ENCODE measurements at regions not wholly inside any gene's neighbourhood (a gene's known extent, or its start where the extent isn't known, plus 50 kb on each side); places are given as distances from the start of the nearest gene placed in this dataset.

DNA sequence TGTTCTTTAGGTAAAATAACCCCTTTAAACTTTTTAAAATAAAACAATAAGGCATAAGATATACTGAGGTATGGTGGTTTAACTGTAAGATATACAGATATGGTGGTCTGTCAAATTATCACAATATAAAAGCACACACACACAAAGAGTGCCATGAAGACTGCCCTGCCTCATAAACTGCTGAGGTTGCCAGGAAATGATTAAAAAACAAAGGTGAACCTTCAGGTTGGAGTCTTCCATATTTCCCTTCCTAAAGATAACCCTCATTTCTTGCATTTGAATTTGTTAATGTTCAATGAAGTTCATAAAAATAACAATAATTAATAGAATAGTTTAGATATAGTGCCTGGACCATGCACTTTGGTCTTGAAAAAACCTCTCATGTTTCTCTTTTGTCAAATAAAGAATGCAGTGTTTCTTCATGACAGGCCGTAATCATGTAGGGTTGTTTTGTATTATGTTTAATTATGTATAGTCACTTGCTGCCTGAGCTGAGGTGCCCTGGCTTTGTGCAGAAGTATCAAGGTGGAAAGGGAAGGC, 123.6 kb upstream of the B3GALT2 start:
- SMC1A ChIA-PET (ENCODE audit: uncharacterized antibody, unreplicated experiment) = no interaction called here
- Histone ChIP-seq H3K4me3 (no peak overlapping the region), H3K27ac (ENCODE audit: control insufficient read depth, insufficient read depth) (no peak overlapping the region), H3K4me1 (ENCODE audit: control insufficient read depth, insufficient read depth, low read length) (no peaks in the 10 kb centered on the region), H3K4me2 (ENCODE audit: control insufficient read depth, insufficient read depth) (no peak overlapping the region), H4K20me1 (ENCODE audit: control insufficient read depth, insufficient read depth) (no peaks in the 10 kb centered on the region), H2AFZ (ENCODE audit: control insufficient read depth, low read depth, low read length) (no peak overlapping the region), H3K36me3 (ENCODE audit: control insufficient read depth in 2 of 2, insufficient read depth in 2 of 2, low read length in 1 of 2) (no peaks in the 10 kb centered on the region), H3K27me3 (replicated peaks in 1 of 2; ENCODE audit: control insufficient read depth in 2 of 2, insufficient read depth in 2 of 2, low read length in 1 of 2) (no peaks in the 10 kb centered on the region), H3K79me2 (ENCODE audit: control insufficient read depth, insufficient read depth, low read length) (no peaks in the 10 kb centered on the region), H3K9ac (ENCODE audit: control insufficient read depth, insufficient read depth, low read length) (no peak overlapping the region), H3K9me3 (replicated peaks; ENCODE audit: control insufficient read depth, insufficient read depth, low read length) (no peaks in the 10 kb centered on the region)
- no TSS peak for BruUV-seq (replicated peaks)
- 89% methylated on average over 1 of the region's 1 CpG for WGBS (ENCODE audit: insufficient coverage, insufficient replicate concordance, low lambda C conversion rate, missing lambda C conversion rate)
- DNase-seq (ENCODE audit: low read depth, low spot score) (no peak), FAIRE-seq (no peak), ATAC-seq (no peak)
- CTCF ChIA-PET = no interaction called here
- RAD21 ChIA-PET (ENCODE audit: unreplicated experiment) = no interaction called here
- intact Hi-C loops (cut with micrococcal nuclease; ENCODE audit: unreplicated experiment) = no loop called here
- in situ Hi-C loops (cut with MboI) = no loop called here
- TF ChIP-seq SREBF1 (IDR thresholded peaks at IDR 0.05; ENCODE audit: low read length) = no peak
- no peak for TF ChIP-seq HDGF (IDR thresholded peaks at IDR 0.05)
- no peak for TF ChIP-seq SPI1 (IDR thresholded peaks at IDR 0.05; ENCODE audit: borderline replicate concordance, insufficient read depth, low read depth, low read length)
- no peak for TF ChIP-seq ZNF207 (IDR thresholded peaks at IDR 0.05; ENCODE audit: borderline replicate concordance)
- TF ChIP-seq MTA3 (IDR thresholded peaks at IDR 0.05; ENCODE audit: borderline replicate concordance, low read length) = no peak
- TF ChIP-seq PAX5 (IDR thresholded peaks at IDR 0.05; ENCODE audit: borderline replicate concordance, low read depth, low read length) = no peak
- TF ChIP-seq ETV6 (conservative IDR thresholded peaks at IDR 0.05 in 1 of 2, IDR thresholded peaks at IDR 0.05 in 1 of 2; ENCODE audit: borderline replicate concordance in 1 of 2, low read depth in 1 of 2) = no peak
- TF ChIP-seq CBX3 (IDR thresholded peaks at IDR 0.05; ENCODE audit: borderline replicate concordance, low read depth) = no peak
- TF ChIP-seq POLR2A (IDR thresholded peaks at IDR 0.05; ENCODE audit: low read depth, low read length) = no peak
- TF ChIP-seq, protein P1, sequence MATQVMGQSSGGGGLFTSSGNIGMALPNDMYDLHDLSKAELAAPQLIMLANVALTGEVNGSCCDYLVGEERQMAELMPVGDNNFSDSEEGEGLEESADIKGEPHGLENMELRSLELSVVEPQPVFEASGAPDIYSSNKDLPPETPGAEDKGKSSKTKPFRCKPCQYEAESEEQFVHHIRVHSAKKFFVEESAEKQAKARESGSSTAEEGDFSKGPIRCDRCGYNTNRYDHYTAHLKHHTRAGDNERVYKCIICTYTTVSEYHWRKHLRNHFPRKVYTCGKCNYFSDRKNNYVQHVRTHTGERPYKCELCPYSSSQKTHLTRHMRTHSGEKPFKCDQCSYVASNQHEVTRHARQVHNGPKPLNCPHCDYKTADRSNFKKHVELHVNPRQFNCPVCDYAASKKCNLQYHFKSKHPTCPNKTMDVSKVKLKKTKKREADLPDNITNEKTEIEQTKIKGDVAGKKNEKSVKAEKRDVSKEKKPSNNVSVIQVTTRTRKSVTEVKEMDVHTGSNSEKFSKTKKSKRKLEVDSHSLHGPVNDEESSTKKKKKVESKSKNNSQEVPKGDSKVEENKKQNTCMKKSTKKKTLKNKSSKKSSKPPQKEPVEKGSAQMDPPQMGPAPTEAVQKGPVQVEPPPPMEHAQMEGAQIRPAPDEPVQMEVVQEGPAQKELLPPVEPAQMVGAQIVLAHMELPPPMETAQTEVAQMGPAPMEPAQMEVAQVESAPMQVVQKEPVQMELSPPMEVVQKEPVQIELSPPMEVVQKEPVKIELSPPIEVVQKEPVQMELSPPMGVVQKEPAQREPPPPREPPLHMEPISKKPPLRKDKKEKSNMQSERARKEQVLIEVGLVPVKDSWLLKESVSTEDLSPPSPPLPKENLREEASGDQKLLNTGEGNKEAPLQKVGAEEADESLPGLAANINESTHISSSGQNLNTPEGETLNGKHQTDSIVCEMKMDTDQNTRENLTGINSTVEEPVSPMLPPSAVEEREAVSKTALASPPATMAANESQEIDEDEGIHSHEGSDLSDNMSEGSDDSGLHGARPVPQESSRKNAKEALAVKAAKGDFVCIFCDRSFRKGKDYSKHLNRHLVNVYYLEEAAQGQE (IDR thresholded peaks at IDR 0.05; ENCODE audit: low read depth, low read length) = no peak
- TF ChIP-seq CHD4 (IDR thresholded peaks at IDR 0.05) = no peak
- TF ChIP-seq ZNF384 (IDR thresholded peaks at IDR 0.05; ENCODE audit: borderline replicate concordance, low read depth, low read length) = no peak
- no peak for TF ChIP-seq DPF2 (IDR thresholded peaks at IDR 0.05)
- no peak for TF ChIP-seq MEF2A (IDR thresholded peaks at IDR 0.05; ENCODE audit: insufficient read depth, low read depth, low read length)
- TF ChIP-seq NRF1 (conservative IDR thresholded peaks at IDR 0.05; ENCODE audit: low read depth, low read length) = no peak
- TF ChIP-seq, protein P2, sequence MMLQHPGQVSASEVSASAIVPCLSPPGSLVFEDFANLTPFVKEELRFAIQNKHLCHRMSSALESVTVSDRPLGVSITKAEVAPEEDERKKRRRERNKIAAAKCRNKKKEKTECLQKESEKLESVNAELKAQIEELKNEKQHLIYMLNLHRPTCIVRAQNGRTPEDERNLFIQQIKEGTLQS (IDR thresholded peaks at IDR 0.05; ENCODE audit: borderline replicate concordance, extremely low read depth, low read depth, low read length) = no peak
- no peak for TF ChIP-seq KLF5 (IDR thresholded peaks at IDR 0.05; ENCODE audit: partially characterized antibody)
- no peak for TF ChIP-seq IRF5 (IDR thresholded peaks at IDR 0.05; ENCODE audit: borderline replicate concordance)
- no peak for TF ChIP-seq ZNF217 (IDR thresholded peaks at IDR 0.05)
- POLR2A ChIA-PET = interaction anchor here (0.9 kb wide), 1 partner anchor 49 kb away, joined by 4 read pairs; no protein-coding TSS in a partner anchor
